H9 (cell line): ENCODE measurements at regions not wholly inside any gene's neighbourhood (a gene's known extent, or its start where the extent isn't known, plus 50 kb on each side); places are given as distances from the start of the nearest gene placed in this dataset.

Source experiments
- DNase-seq: peaks from one replicate; pipeline ENCODE4 v3.0.0-alpha.2; 2017
- H2AFZ ChIP-seq: one replicate; pipeline ENCODE4 v1.6.1; 2013; ENCODE audit warnings: mild to moderate bottlenecking, low read length, control low read depth, moderate library complexity
- H2AK5ac ChIP-seq: 2 replicates; pipeline ENCODE4 v1.6.1; 2013; ENCODE audit warnings: low read length, control low read depth, mixed read lengths; ENCODE audit not compliant: insufficient read length
- H2BK120ac ChIP-seq: one replicate; pipeline ENCODE4 v1.6.1; 2013; ENCODE audit warnings: low read depth, mild to moderate bottlenecking, low read length, control low read depth, inconsistent platforms; ENCODE audit not compliant: poor library complexity, severe bottlenecking
- H2BK12ac ChIP-seq: 2 replicates; pipeline ENCODE4 v1.6.1; 2013; ENCODE audit warnings: low read length, control low read depth, mixed read lengths, low read depth; ENCODE audit not compliant: insufficient read length
- H2BK15ac ChIP-seq: 2 replicates; pipeline ENCODE4 v1.6.1; 2013; ENCODE audit warnings: low read depth, low read length, control low read depth
- H2BK20ac ChIP-seq: one replicate; pipeline ENCODE4 v1.6.1; 2013; ENCODE audit warnings: low read depth, mild to moderate bottlenecking, low read length, control low read depth, inconsistent platforms; ENCODE audit not compliant: poor library complexity, severe bottlenecking
- H2BK5ac ChIP-seq: 2 replicates; pipeline ENCODE4 v1.6.1; 2013; ENCODE audit warnings: low read length, control low read depth, mixed read lengths; ENCODE audit not compliant: insufficient read length
- H3K14ac ChIP-seq: 2 replicates; pipeline ENCODE4 v1.6.1; 2013; ENCODE audit warnings: low read length, control low read depth; ENCODE audit not compliant: insufficient read depth
- H3K18ac ChIP-seq: 2 replicates; pipeline ENCODE4 v1.6.1; 2013; ENCODE audit warnings: low read depth, mild to moderate bottlenecking, mixed read lengths, low read length, control low read depth; ENCODE audit not compliant: insufficient read length
- H3K23ac ChIP-seq: 2 replicates; pipeline ENCODE4 v1.6.1; 2013; ENCODE audit warnings: low read length, control low read depth, mixed read lengths, low read depth; ENCODE audit not compliant: insufficient read length
- H3K23me2 ChIP-seq: 2 replicates; pipeline ENCODE4 v1.6.1; 2013; ENCODE audit warnings: low read depth, mild to moderate bottlenecking, mixed read lengths, low read length, control low read depth; ENCODE audit not compliant: insufficient read length, poor library complexity, severe bottlenecking
- H3K27ac ChIP-seq: 2 replicates; pipeline ENCODE4 v1.5.1; 2013; ENCODE audit warnings: low read length, control low read depth, mixed read lengths, low read depth; ENCODE audit not compliant: insufficient read length
- H3K27me3 ChIP-seq: 2 replicates; pipeline ENCODE4 v1.6.1; 2013; ENCODE audit warnings: low read length, control low read depth, inconsistent platforms; ENCODE audit not compliant: insufficient read depth
- H3K4ac ChIP-seq: 2 replicates; pipeline ENCODE4 v1.6.1; 2013; ENCODE audit warnings: low read depth, mild to moderate bottlenecking, control low read depth, inconsistent platforms, low read length, moderate library complexity
- H3K4me1 ChIP-seq: 2 replicates; pipeline ENCODE4 v1.6.1; 2013; ENCODE audit warnings: low read length, control low read depth, inconsistent platforms; ENCODE audit not compliant: insufficient read depth
- H3K4me2 ChIP-seq: 2 replicates; pipeline ENCODE4 v1.6.1; 2013; ENCODE audit warnings: low read length, control low read depth, mixed read lengths; ENCODE audit not compliant: insufficient read length, insufficient read depth
- H3K56ac ChIP-seq: 2 replicates; pipeline ENCODE4 v1.6.1; 2013; ENCODE audit warnings: low read depth, mild to moderate bottlenecking, mixed read lengths, low read length, control low read depth; ENCODE audit not compliant: insufficient read length
- H3K79me1 ChIP-seq: 2 replicates; pipeline ENCODE4 v1.6.1; 2013; ENCODE audit warnings: low read depth, mild to moderate bottlenecking, moderate library complexity, low read length, control low read depth, inconsistent platforms; ENCODE audit not compliant: insufficient read depth, poor library complexity, severe bottlenecking
- H3K79me2 ChIP-seq: 2 replicates; pipeline ENCODE4 v1.6.1; 2013; ENCODE audit warnings: low read length, control low read depth, inconsistent platforms; ENCODE audit not compliant: insufficient read depth
- H3K9ac ChIP-seq: 2 replicates; pipeline ENCODE4 v1.6.1; 2013; ENCODE audit warnings: low read length, control low read depth, mixed read lengths; ENCODE audit not compliant: insufficient read length; ENCODE audit errors: extremely low read depth
- H3K9me3 ChIP-seq: one replicate; pipeline ENCODE4 v1.6.1; 2013; ENCODE audit warnings: low read depth, low read length, inconsistent platforms; ENCODE audit not compliant: control insufficient read depth
- H3T11ph ChIP-seq: one replicate; pipeline ENCODE4 v1.6.1; 2013; ENCODE audit warnings: mild to moderate bottlenecking, low read length, control low read depth, inconsistent platforms
- H4K20me1 ChIP-seq: one replicate; pipeline ENCODE4 v1.6.1; 2013; ENCODE audit not compliant: control insufficient read depth, insufficient read length, insufficient read depth
- H4K5ac ChIP-seq: 2 replicates; pipeline ENCODE4 v1.6.1; 2013; ENCODE audit warnings: low read depth, mild to moderate bottlenecking, mixed read lengths, low read length, control low read depth; ENCODE audit not compliant: insufficient read length
- H4K8ac ChIP-seq: replicated peaks from 2 replicates; pipeline ENCODE4 v1.6.1; 2013; ENCODE audit warnings: low read length, control low read depth, mixed read lengths, low read depth; ENCODE audit not compliant: insufficient read length
- H4K91ac ChIP-seq: 2 replicates; pipeline ENCODE4 v1.6.1; 2013; ENCODE audit warnings: low read depth, mild to moderate bottlenecking, moderate library complexity, mixed read lengths, low read length, control low read depth; ENCODE audit not compliant: insufficient read length
- H3K27ac Mint-ChIP-seq, 3 experiments: 2 replicates in 2 of 3; 3 replicates in 1 of 3; pipeline ENCODE4 v1.8.0; 2020 to 2021; ENCODE audit warnings: mixed read lengths in 3 of 3, mild to moderate bottlenecking in 1 of 3, moderate library complexity in 1 of 3
- H3K27me3 Mint-ChIP-seq: 2 replicates; pipeline ENCODE4 v1.8.0; 2021; ENCODE audit warnings: low read depth, mild to moderate bottlenecking, moderate library complexity, mixed read lengths
- H3K36me3 Mint-ChIP-seq, 3 experiments: 2 replicates in 2 of 3; 3 replicates in 1 of 3; pipeline ENCODE4 v1.8.0; 2020 to 2021; ENCODE audit warnings: low read depth in 3 of 3, mixed read lengths in 3 of 3; ENCODE audit not compliant: insufficient read depth in 1 of 3
- H3K4me1 Mint-ChIP-seq, 2 experiments: 2 replicates each; pipeline ENCODE4 v1.8.0; 2020; ENCODE audit warnings: mixed read lengths in 2 of 2
- H3K4me3 Mint-ChIP-seq, 2 experiments: 2 replicates in 1 of 2; 3 replicates in 1 of 2; pipeline ENCODE4 v1.8.0; 2020 to 2021; ENCODE audit warnings: mild to moderate bottlenecking in 2 of 2, mixed read lengths in 2 of 2, moderate library complexity in 1 of 2
- H3K9me3 Mint-ChIP-seq, 2 experiments: 2 replicates in 1 of 2; 3 replicates in 1 of 2; pipeline ENCODE4 v1.8.0; 2020; ENCODE audit warnings: mild to moderate bottlenecking in 2 of 2, mixed read lengths in 2 of 2, moderate library complexity in 1 of 2
- CTCF ChIP-seq: fragments of 200-600 bp; sonication (generic); conservative IDR thresholded peaks from 3 replicates; pipeline ENCODE4 v1.8.0; 2021; ENCODE audit warnings: antibody characterized with exemption, mild to moderate bottlenecking
- WGBS: extraction: QIAGEN DNeasy Blood & Tissue Kit; methylation state at CpG from one replicate; pipeline ENCODE4 v1.1.7; 2013; ENCODE audit warnings: missing lambda C conversion rate, low lambda C conversion rate, mixed read lengths; ENCODE audit not compliant: insufficient read length; ENCODE audit errors: extremely low coverage; 5-methylcytosine and 5-hydroxymethylcytosine counted together

- no peaks in the 10 kb centered on the region for H3K79me1 ChIP-seq
- H2BK120ac ChIP-seq, result no peak overlapping the region
- H3K36me3 Mint-ChIP-seq, result no peaks in the 10 kb centered on the region
- H4K91ac ChIP-seq, result no peak overlapping the region
- no peak for DNase-seq
- no CpG with 5 or more reads among the region's 6 CpGs for WGBS
- H3K9ac ChIP-seq, result no peak overlapping the region
- no peak overlapping the region for H2BK20ac ChIP-seq
- H3K79me2 ChIP-seq, result no peaks in the 10 kb centered on the region
- H3K27ac Mint-ChIP-seq, result no peak overlapping the region; a peak in 1 of 7 replicates
- H3K18ac ChIP-seq, result no peak overlapping the region
- H3K4ac ChIP-seq, result no peak overlapping the region
- H3K4me2 ChIP-seq, result no peak overlapping the region
- no peaks in the 10 kb centered on the region for H3K23me2 ChIP-seq
- peaks cover 4% of the 10 kb centered on the region for H3K27me3 Mint-ChIP-seq
- no peak overlapping the region for H2AK5ac ChIP-seq
- no peaks in the 10 kb centered on the region for H3K4me1 ChIP-seq
- H3K27ac ChIP-seq, result no peak overlapping the region
- H3K4me3 Mint-ChIP-seq, result no peak overlapping the region
- no peak overlapping the region for H4K8ac ChIP-seq
- H3K23ac ChIP-seq, result no peak overlapping the region
- H3K14ac ChIP-seq, result no peak overlapping the region
- no peaks in the 10 kb centered on the region for H3K27me3 ChIP-seq
- no peak overlapping the region for H2BK12ac ChIP-seq
- H3K56ac ChIP-seq, result no peak overlapping the region
- H4K5ac ChIP-seq, result no peak overlapping the region
- H2BK5ac ChIP-seq, result no peak overlapping the region
- peaks cover 0 to 2% of the 10 kb centered on the region in 2 experiments; a peak in 1 of 4 replicates for H3K4me1 Mint-ChIP-seq
- no peaks in the 10 kb centered on the region for H3K9me3 ChIP-seq
- no peaks in the 10 kb centered on the region for H4K20me1 ChIP-seq
- no peak overlapping the region for H2BK15ac ChIP-seq
- H3T11ph ChIP-seq, result no peak overlapping the region
- no peaks in the 10 kb centered on the region for H3K9me3 Mint-ChIP-seq
- TF ChIP-seq CTCF, result no peak
- no peak overlapping the region for H2AFZ ChIP-seq
Observed at GRCh38 chr10:43864656-43865055, 216.0 kb upstream of the ZNF32 start.
